HG02938 (cell line): ENCODE measurements at regions not wholly inside any gene's neighbourhood (a gene's known extent, or its start where the extent isn't known, plus 50 kb on each side); places are given as distances from the start of the nearest gene placed in this dataset.
"Not testable (repeated sequence)": the region's sequence is repeated elsewhere in the genome, so short reads cannot be mapped to it uniquely, and the experiment has no call there.

ENCODE experiments used
- ATAC-seq: cut with Tn5 transposase; IDR thresholded peaks from one replicate; pipeline ENCODE4 v1.9.1; 2021; ENCODE audit warnings: mild to moderate bottlenecking, moderate library complexity; ENCODE audit not compliant: unreplicated experiment

DNA sequence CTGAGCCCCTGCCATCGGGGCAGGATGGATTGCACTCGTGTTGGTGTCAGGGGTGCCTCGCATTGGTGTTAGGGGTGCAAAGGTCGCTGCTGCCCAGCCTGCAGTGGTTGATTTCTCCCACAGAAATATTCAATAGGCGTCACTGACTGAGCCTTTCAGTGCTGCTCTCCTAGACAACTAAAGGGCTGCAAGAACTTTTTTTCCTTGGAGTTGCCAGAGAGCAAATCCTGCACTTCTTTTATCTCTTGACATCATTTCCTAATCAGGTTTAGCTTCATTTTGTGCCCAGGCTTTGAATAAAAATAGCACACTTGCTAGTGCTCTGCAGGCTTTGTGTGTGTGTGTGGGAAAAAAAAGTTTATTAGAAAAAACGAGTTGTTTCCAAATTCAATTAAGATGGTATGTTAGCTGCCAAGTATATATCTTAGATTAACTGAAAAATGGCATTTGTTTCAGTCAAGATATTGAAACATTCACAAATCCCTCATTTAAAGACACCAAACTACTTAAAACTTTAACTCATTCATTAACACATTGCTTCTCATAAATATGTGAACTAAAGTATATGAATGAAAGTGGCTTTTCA, 125.6 kb downstream of the SOCS6 start:
- ATAC-seq, result no peak

DNA sequence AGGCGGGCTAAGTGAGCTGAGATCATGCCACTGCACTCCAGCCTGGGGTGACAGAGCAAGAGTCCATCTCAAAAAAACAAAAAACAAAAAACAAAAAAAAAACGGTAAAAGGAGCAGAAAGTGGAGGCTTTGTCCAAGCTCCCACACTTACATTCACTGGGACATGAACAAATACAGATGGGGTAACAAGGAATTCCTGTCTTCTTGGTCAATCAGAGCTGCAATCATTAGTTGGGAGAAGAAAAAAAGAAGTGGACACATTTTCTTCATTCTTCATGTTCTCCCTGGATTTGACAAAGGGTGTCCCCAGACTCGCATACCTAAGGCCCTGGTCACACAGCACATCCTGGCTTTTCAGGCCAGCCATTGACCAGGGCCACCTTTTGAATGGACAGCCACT, 124.6 kb downstream of the SOCS6 start:
- ATAC-seq, result no peak

DNA sequence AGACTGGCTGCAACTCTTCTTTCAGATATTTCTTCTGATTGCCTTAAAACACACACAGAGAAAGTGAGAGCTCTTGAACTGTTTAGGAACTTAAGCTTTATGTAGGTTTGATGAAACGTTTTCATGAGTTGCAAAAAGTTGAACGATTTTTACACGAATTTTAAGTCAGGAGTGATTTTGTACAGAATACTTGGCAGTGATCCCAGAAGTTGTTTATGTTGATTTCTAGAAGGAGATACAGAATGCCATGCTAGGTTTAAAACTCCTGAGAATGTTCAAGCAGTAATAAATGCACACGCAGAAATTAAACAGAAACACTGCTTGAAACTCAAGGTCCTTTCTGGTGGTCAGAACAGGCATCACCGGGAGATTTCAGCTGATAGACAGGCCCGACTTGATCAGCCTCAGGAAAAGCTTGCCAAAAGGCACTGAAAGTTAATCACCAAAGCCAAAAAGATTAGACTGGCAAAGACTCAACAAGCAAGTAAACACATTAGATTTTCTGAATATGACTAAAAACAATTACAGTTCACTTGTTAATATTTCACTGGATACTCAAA, 123.1 kb downstream of the SOCS6 start:
- no peak for ATAC-seq

DNA sequence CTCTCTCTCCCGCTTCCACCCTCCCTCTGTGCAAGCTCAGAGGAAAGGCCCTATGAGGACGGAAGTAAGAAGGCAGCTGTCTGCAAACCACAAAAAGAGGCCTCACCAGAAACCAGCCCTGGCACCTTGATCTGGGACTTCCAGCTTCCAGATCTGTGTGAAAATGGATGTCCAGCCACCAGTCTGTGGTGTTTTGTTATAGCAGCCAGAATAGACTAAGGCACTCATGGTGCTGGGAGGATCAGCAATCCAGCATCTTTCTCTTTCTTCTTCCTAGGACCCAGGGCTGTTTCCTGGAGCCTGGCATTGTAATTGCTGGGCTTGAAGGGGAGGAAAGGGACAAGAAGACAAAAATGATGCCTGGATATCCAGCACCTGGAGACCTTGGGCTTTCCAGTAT, 122.5 kb downstream of the SOCS6 start:
- no peak for ATAC-seq

DNA sequence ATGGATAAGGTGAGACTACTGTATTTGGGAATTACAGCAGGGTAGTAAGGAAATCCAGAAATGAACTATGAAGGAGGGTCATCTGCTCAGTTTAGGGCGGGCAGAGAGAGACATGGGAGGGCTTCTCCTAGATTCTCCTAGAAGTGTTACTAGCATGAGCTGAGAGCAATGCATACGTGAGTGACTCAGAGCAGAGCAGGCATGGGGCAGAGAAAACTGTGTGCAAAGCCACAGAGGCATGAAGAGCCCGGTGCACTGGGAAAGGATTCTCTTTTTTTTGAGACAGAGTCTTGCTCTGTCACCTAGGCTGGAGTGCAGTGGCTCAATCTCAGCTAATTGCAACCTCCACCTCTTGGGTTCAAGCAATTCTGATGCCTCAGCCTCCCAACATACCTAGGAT, 116.2 kb downstream of the SOCS6 start:
- no peak for ATAC-seq

DNA sequence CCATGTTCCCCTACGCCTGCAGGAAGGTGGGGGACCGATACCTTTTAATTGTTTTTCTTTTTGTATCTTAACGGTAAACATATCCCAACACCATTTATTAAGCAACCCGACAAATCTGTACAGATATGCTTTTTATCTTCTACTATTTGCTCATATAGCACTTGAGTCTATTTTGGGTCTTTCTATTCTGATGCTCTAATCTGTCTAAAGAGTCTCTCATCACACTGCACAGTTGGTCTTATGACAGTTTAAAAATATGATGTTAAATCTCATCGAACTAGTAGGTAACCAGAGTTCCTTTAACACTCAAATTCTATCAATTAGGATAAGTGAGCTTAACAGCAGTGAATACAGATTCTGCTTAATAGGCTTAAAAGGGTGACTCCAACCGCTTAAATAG, 111.6 kb downstream of the SOCS6 start:
- ATAC-seq, result no peak

DNA sequence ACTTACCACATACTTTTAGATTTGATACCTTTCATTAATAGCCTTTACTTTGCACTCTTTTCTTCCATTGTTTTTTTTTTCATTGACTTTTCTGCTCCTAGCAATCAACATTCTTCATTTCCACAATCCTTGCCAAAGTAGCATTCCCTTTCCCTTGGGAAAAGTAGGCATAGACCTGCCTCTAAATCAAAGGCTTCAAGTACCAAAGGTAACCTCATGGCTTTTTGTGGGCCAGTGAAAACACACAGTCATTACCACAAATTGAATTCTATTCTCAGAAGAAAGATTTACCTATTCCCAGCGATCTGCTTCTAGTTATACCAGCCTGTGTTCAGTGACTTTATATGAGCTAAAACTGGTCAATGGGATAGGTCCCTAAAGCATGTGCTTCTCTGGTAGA, 109.2 kb downstream of the SOCS6 start:
- no peak for ATAC-seq

DNA sequence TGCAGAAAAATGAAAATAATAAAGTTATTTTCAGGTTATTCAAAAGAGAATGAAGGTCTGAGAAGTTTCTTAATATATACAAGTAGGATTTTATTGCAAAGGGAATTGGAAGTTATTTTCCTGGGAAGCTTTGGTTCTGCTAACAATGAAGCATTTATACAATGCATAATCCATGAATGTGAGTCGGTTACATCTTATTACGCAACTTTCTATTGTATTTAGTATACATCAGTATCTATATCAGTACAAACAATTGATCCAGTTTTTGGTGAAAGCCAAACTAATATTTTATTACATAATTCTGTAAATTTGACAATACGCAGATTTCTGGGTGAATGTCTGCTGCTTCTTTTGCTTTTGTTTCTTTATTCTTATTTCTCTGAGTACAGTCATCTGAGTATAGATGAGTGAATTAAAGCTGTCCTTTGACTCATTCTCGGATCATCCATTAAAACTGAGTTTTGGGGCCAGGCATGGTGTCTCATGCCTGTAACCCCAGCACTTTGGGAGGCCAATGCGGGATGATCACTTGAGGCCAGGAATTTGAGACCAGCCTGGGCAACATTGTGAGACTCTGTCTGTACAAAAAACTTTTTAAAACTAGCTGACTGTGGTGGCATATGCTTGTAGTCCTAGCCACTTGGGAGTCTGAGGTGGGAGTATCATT, 108.5 kb downstream of the SOCS6 start:
- no peak for ATAC-seq

DNA sequence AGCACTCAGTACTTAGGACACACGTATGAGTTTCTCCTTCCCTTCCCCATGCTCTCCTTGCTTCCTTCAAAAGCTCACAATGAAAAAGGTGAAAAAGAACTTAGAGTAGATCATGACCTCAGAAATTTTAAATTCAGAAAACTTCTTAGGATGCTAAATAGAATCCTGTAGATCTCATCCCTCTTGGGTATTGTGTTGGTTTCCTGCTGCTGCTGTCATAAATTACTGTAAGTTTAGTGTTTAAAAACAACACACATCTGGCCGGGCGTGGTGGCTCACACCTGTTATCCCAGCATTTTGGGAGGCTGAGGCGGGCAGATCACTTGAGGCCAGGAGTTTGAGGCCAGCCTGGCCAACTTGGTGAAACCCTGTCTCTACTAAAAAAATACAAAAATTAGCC, 106.9 kb downstream of the SOCS6 start:
- not testable (repeated sequence) for ATAC-seq

DNA sequence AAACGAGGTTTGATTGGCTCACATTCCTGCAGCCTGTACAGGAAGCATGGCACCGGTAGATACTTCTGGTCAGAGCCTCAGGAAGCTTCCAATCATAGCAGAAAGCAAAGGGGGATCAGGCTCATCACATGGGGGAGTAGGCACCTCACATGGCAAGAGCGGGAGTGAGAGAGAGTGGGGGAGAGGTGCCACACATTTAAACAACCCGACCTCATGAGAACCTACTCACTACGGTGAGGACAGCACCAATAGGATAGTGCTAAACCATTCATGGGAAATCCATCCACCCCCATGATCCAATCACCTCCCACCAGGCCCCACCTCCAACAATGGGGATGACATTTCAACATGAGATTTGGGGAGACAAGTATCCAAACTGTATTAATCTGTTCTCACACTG, 105.8 kb downstream of the SOCS6 start:
- no peak for ATAC-seq

DNA sequence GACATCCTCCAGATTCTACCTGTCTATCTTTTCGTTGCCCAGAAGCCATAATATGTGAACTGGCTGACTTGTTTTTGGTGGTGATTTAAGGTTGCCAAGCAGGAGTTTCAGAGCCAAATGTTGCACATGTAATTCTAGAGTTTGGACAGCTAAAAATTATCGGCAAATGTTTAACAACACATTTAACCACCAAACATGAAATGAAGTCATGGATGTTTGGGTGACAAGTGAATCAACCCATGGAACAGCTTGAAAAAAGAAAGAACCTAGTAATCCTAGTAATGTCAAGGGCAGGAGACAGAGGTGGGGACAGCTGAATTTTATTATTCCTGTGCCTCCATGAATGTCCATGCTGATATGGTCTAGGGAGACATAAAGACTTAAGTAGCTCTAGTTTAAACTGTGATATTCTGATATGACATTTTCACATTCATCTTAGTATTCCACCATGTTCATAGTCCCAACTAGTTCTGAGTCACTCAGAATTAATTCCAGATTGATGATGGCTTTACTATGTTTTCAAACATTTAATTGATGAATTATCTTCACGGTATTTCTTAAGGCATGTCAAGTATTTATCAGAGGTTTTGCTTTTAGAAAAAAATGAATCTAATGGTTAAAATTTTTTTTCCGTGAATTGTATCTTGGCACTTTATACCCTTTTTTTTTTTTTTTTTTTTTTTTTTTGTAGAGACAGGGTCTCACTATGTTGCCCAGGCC, 101.7 kb downstream of the SOCS6 start:
- no peak for ATAC-seq

DNA sequence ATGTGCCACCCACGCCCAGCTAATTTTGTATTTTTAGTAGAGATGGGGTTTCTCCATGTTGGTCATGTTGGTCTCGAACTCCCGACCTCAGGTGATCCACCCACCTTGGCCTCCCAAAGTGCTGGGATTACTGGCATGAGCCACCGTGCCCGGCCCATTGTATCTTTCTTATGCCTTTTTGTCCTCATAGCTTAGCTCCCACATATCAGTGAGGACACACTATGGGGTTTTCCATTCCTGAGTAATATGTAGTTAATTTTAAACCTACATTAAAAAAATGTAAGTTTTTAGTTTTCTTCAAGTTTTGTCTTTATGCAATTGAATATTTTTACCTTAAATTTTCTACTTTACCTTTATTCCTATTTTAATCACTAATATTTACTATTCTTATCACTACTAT, 100.2 kb downstream of the SOCS6 start:
- ATAC-seq, result not testable (repeated sequence)

DNA sequence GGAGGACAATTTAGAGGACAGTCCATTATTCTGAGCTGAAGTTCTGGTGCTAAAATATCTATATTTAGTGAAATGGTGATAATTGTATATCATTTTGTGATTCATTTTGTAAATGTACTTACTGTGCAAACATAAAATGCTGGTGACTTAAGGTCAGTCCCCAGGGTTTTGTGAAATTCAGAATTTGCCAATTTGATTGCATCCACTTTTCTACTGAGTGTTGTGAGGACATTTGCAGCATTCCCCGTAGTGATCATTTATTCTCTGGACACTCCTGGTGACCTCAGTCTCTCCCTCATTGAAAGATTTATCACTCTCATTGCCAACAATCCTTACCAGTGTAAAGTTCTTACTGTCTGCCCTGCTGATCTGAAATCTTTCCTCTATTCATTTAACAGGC, 98.2 kb downstream of the SOCS6 start:
- no peak for ATAC-seq

DNA sequence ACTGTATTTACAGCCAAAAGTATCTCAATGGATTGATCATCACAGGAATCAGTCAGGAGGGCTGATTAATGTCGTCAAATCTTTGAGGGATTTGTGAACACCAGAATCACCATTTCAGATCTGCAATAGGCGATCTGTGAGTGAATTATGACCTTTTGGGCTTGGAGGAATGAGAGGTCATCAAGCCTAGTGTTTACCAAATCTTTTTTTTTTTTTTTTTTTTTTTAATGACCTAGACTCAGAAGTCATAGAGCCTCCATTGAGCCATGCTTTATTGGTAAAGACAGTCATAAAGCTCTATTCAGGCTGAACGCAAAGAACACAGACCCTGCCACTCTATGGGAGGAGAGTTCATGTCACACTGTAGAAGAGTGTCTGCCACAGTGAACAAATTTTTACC, 97.7 kb downstream of the SOCS6 start:
- ATAC-seq, result no peak

DNA sequence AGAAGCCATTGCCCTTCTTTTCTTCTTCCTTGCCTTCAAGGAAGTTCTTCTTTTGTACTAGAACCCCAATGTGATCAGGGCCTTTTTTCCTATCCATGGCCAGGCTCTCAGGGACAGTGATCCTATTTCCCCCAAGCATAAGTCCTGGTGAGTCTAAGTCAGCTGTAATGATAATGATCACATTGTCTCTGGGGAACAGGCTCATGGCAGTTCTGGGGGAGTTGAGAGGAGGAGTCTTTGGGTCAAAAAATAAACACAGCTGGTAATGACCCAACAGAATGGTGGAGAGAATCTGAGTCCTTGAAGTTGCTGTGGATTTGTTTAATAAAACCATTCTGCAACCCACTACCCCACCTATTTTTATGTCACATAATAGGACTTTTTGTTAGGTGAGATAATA, 96.6 kb downstream of the SOCS6 start:
- no peak for ATAC-seq

DNA sequence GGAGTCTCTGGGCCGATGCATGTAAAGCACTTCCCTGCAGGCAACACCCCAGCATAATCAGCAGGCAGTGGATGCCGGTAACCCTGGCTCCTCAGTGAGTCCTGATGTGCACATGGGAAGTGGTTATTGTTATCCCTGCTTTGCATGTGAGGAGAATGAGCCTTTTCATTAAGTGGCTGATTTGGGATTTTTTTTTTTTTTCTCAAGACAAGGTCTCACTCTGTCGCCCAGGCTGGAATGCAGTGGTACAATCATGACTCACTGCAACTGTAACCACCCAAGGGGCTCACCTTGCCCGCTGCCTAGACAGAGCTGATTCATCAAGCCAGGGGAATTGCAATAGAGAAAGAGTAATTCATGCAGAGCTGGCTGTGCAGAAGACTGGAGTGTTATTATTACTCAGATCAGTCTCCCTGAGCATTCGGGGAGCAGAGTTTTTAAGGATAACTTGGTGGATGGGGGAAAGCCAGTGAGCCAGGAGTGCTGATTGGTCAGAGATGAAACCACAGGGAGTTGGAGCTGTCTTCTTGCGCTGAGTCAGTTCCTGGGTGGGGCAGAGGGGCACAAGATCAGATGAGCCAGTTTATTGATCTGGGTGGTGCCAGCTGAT, 95.4 kb downstream of the SOCS6 start:
- no peak for ATAC-seq

DNA sequence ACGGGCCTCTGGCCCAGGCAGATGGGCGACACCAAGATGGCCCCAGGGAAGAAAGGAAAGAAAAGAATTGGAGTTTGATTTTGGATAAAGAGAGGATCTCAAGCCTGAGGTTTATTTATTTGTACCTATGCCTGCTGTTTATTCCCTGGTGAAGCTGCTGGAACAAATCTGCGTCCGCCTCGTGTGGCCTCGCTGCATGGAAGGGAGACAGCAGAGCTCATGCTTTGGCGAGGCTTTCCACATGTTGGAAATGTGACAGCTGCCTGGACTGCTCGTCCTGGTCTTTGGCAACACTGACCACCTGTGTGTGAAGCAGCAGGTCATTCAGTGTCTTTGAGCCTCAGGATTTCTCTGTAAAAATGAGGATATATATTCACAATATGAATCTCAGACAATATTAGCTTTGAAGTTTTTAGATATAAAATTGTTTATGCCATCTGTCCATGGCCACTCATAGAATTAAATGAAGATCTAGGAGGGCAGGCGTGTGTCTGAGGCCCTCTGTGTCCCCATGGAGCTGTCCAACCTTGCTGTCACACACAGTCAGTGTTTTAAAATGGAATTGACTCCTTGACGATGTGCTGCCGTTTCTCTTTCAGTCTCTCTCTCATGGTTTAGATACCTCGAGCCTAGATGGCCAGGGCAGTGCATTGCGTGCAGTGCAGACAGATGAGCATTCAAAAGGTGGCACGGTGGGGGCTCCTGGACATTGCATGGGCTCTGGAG, 94.3 kb downstream of the SOCS6 start:
- no peak for ATAC-seq

DNA sequence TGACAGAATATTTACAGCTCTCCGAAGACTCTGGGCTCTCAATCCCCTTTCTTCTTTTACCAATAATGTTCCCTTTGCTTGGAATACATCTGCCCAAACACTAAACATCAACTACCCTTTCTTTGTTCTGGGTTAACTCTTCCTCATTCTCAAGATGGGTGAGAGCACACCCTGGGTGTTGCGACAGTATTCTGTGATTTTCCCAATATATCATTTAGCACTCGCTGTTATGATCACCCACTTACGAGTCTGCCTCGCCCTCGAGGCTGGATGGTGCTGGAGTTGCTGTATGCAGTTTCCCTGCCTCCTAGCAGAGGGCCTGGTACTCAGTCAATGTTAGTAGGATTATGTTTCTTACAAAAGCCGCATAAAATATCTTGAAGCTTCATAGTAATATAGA, 93.2 kb downstream of the SOCS6 start:
- ATAC-seq, result no peak

DNA sequence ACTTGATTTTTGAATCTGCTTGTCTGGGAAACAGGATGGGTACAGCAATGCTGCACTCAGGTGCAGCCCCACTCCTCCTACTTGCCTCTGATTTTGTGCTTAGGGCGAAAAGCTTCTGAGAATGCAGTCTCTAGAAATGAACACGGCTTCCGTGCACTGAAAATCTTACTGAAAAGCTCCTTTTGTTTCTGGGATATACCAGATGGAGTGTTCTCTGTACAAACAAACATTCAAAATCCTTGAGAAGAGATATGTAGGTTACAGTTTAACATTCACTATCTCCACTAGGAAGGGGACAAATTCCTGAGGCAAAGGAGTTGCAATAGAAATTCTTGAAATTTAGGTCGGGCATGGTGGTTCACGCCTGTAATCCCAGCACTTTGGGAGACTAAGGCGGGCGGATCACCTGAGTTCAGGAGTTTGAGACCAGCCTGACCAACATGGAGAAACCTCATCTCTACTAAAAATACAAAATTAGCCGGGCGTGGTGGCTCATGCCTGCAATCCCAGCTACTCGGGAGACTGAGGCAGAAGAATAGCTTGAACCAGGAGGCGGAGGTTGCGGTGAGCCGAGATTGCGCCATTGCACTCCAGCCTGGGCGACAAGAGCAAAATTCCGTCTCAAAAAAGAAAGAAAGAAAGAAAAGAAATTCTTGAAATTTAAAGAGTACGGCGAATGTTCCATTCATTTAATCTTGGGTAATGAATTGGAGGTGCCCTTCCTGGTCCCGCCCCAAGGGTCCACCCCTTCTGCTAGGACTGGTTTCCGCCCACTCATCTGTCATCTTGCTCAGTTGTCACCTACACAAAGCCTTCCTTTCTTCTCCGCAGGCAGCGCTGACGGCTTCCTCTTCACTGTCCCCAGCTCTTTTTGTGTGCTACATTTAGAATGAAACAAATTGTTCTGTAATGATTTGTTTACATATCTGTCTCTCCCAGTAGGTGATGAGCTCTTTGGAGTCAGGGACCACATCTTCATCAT, 92.4 kb downstream of the SOCS6 start:
- ATAC-seq, result no peak
